ENCODE measurements at regions not wholly inside any gene's neighbourhood (a gene's known extent, or its start where the extent isn't known, plus 50 kb on each side); places are given as distances from the start of the nearest gene placed in this dataset.

GRCh38 chr12:123077298-123078119 lies 73.4 kb downstream of the PITPNM2 start (continued):
- TF ChIP-seq, protein P1, sequence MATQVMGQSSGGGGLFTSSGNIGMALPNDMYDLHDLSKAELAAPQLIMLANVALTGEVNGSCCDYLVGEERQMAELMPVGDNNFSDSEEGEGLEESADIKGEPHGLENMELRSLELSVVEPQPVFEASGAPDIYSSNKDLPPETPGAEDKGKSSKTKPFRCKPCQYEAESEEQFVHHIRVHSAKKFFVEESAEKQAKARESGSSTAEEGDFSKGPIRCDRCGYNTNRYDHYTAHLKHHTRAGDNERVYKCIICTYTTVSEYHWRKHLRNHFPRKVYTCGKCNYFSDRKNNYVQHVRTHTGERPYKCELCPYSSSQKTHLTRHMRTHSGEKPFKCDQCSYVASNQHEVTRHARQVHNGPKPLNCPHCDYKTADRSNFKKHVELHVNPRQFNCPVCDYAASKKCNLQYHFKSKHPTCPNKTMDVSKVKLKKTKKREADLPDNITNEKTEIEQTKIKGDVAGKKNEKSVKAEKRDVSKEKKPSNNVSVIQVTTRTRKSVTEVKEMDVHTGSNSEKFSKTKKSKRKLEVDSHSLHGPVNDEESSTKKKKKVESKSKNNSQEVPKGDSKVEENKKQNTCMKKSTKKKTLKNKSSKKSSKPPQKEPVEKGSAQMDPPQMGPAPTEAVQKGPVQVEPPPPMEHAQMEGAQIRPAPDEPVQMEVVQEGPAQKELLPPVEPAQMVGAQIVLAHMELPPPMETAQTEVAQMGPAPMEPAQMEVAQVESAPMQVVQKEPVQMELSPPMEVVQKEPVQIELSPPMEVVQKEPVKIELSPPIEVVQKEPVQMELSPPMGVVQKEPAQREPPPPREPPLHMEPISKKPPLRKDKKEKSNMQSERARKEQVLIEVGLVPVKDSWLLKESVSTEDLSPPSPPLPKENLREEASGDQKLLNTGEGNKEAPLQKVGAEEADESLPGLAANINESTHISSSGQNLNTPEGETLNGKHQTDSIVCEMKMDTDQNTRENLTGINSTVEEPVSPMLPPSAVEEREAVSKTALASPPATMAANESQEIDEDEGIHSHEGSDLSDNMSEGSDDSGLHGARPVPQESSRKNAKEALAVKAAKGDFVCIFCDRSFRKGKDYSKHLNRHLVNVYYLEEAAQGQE (IDR thresholded peaks at IDR 0.05; ENCODE audit: unreplicated experiment), result no peak
- TF ChIP-seq EZH2phosphoT487 (IDR thresholded peaks at IDR 0.05; ENCODE audit: unreplicated experiment), result no peak
- TF ChIP-seq JUNB (IDR thresholded peaks at IDR 0.05; ENCODE audit: unreplicated experiment), result no peak
- no peak for TF ChIP-seq POLR2AphosphoS5 (IDR thresholded peaks at IDR 0.05; ENCODE audit: low read depth)
- TF ChIP-seq, protein P2, sequence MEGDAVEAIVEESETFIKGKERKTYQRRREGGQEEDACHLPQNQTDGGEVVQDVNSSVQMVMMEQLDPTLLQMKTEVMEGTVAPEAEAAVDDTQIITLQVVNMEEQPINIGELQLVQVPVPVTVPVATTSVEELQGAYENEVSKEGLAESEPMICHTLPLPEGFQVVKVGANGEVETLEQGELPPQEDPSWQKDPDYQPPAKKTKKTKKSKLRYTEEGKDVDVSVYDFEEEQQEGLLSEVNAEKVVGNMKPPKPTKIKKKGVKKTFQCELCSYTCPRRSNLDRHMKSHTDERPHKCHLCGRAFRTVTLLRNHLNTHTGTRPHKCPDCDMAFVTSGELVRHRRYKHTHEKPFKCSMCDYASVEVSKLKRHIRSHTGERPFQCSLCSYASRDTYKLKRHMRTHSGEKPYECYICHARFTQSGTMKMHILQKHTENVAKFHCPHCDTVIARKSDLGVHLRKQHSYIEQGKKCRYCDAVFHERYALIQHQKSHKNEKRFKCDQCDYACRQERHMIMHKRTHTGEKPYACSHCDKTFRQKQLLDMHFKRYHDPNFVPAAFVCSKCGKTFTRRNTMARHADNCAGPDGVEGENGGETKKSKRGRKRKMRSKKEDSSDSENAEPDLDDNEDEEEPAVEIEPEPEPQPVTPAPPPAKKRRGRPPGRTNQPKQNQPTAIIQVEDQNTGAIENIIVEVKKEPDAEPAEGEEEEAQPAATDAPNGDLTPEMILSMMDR (conservative IDR thresholded peaks at IDR 0.05; ENCODE audit: low read depth in 2 of 2), result no peak
- TF ChIP-seq NANOG (IDR thresholded peaks at IDR 0.05; ENCODE audit: borderline replicate concordance), result no peak
- no peak for TF ChIP-seq ZNF331 (CRISPR knock-in tag; IDR thresholded peaks at IDR 0.05; ENCODE audit: low read depth)
- TF ChIP-seq EZH2 (IDR thresholded peaks at IDR 0.05; ENCODE audit: low read depth, unreplicated experiment), result no peak

- Mint-ChIP-seq H3K4me3 (no peak overlapping the region), H3K9me3 (no peaks in the 10 kb centered on the region), H3K27ac (no peak overlapping the region; the same call in 1 of the 2 replicates), H3K36me3 (ENCODE audit: low read depth) (no peaks in the 10 kb centered on the region), H3K4me1 (peaks cover 14% of the 10 kb centered on the region; the same call in 2 of the 3 replicates), H3K27me3 (ENCODE audit: insufficient read depth, low read depth, poor library complexity) (peaks cover 7% of the 10 kb centered on the region)
- Histone ChIP-seq H2AFZ (no peak overlapping the region), H3K9me2 (ENCODE audit: insufficient read depth) (no peaks in the 10 kb centered on the region), H3K4me3 (no peak overlapping the region), H4K20me1 (replicated peaks; ENCODE audit: insufficient read depth) (no peaks in the 10 kb centered on the region), H3K27ac (ENCODE audit: low read depth) (no peak overlapping the region), H3K4me2 (no peak overlapping the region), H3F3A (replicated peaks; ENCODE audit: low read depth) (no peaks in the 10 kb centered on the region), H3K36me3 (ENCODE audit: insufficient read depth) (no peaks in the 10 kb centered on the region), H3K79me2 (replicated peaks; ENCODE audit: insufficient read depth) (no peaks in the 10 kb centered on the region), H3K4me1 (ENCODE audit: insufficient read depth) (no peaks in the 10 kb centered on the region), H3K27me3 (ENCODE audit: insufficient read depth) (no peaks in the 10 kb centered on the region)
- no peak for ATAC-seq
- no peak for DNase-seq (ENCODE audit: low spot score)
- no peak for TF ChIP-seq ZNF331 (CRISPR knock-in tag; IDR thresholded peaks at IDR 0.05; ENCODE audit: low read depth)
- TF ChIP-seq CREB1 (CRISPR knock-in tag; IDR thresholded peaks at IDR 0.05; ENCODE audit: low read depth), result no peak
- TF ChIP-seq ZNF114 (CRISPR knock-in tag; IDR thresholded peaks at IDR 0.05), result no peak
- TF ChIP-seq, protein P3, sequence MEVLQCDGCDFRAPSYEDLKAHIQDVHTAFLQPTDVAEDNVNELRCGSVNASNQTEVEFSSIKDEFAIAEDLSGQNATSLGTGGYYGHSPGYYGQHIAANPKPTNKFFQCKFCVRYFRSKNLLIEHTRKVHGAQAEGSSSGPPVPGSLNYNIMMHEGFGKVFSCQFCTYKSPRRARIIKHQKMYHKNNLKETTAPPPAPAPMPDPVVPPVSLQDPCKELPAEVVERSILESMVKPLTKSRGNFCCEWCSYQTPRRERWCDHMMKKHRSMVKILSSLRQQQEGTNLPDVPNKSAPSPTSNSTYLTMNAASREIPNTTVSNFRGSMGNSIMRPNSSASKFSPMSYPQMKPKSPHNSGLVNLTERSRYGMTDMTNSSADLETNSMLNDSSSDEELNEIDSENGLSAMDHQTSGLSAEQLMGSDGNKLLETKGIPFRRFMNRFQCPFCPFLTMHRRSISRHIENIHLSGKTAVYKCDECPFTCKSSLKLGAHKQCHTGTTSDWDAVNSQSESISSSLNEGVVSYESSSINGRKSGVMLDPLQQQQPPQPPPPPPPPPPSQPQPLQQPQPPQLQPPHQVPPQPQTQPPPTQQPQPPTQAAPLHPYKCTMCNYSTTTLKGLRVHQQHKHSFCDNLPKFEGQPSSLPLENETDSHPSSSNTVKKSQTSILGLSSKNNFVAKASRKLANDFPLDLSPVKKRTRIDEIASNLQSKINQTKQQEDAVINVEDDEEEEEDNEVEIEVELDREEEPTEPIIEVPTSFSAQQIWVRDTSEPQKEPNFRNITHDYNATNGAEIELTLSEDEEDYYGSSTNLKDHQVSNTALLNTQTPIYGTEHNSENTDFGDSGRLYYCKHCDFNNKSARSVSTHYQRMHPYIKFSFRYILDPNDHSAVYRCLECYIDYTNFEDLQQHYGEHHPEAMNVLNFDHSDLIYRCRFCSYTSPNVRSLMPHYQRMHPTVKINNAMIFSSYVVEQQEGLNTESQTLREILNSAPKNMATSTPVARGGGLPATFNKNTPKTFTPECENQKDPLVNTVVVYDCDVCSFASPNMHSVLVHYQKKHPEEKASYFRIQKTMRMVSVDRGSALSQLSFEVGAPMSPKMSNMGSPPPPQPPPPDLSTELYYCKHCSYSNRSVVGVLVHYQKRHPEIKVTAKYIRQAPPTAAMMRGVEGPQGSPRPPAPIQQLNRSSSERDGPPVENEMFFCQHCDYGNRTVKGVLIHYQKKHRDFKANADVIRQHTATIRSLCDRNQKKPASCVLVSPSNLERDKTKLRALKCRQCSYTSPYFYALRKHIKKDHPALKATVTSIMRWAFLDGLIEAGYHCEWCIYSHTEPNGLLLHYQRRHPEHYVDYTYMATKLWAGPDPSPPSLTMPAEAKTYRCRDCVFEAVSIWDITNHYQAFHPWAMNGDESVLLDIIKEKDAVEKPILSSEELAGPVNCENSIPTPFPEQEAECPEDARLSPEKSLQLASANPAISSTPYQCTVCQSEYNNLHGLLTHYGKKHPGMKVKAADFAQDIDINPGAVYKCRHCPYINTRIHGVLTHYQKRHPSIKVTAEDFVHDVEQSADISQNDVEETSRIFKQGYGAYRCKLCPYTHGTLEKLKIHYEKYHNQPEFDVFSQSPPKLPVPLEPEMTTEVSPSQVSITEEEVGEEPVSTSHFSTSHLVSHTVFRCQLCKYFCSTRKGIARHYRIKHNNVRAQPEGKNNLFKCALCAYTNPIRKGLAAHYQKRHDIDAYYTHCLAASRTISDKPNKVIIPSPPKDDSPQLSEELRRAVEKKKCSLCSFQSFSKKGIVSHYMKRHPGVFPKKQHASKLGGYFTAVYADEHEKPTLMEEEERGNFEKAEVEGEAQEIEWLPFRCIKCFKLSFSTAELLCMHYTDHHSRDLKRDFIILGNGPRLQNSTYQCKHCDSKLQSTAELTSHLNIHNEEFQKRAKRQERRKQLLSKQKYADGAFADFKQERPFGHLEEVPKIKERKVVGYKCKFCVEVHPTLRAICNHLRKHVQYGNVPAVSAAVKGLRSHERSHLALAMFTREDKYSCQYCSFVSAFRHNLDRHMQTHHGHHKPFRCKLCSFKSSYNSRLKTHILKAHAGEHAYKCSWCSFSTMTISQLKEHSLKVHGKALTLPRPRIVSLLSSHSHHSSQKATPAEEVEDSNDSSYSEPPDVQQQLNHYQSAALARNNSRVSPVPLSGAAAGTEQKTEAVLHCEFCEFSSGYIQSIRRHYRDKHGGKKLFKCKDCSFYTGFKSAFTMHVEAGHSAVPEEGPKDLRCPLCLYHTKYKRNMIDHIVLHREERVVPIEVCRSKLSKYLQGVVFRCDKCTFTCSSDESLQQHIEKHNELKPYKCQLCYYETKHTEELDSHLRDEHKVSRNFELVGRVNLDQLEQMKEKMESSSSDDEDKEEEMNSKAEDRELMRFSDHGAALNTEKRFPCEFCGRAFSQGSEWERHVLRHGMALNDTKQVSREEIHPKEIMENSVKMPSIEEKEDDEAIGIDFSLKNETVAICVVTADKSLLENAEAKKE (CRISPR knock-in tag; IDR thresholded peaks at IDR 0.05), result no peak
- no peak for TF ChIP-seq EZH2phosphoT487 (IDR thresholded peaks at IDR 0.05; ENCODE audit: unreplicated experiment)
- no peak for TF ChIP-seq EZH2 (IDR thresholded peaks at IDR 0.05; ENCODE audit: low read depth, unreplicated experiment)
Measured at GRCh38 chr12:123076604-123077297, 74.1 kb downstream of the PITPNM2 start.
